ENCODE measurements at regions not wholly inside any gene's neighbourhood (a gene's known extent, or its start where the extent isn't known, plus 50 kb on each side); places are given as distances from the start of the nearest gene placed in this dataset.

DNA sequence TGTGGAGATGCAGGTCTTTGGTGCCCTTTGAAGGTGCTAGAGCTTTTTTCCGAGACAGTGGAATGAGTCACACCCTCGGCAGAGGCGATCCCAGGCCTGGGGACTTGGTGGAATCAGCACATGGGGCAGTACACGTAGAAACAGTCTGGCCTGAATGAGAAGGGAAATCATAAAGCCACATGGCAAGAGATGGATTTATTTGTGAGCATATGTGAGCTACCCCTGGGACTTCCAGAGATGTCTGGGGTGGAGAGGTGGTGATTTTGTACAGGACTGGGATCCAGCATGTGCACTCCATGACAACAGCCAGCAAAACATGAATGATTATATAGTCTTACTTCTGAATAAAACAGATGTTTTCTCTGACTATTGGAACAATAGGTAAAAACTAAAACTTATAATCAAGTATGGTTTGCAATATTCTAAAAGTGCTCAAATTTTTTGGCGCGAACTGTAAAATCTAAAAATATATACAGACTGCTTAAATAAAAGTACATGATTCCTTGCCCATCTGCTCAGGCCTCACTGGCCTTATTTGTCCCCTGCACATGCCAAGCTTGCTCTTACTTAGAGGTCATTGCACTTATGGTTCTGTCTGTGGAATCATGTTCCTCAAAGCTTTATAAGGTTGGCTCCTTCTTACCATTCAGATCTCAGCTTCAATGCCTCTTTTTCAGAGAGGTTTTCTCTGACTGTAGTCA is 54.7 kb upstream of the SMARCA2 start:
- DNase-seq (ENCODE audit: low spot score) = no peak

DNA sequence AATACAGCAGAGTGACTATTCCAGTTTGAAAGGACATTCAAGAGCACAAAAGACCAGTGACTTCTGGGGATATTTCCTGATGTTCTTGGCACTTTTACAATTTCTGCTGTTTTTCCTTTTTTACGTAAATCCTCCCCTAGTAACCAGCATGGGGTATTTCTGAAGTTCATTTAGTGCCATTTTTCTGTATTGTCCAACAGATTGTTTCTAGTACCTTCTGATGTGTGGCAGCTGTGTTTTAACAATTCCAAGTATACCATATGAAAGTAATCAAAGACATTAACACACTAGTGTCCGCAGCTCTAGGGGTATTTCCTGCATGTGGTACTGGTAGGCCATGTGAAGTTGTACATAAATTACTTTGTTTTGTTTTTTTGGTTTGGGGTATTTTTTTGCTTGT is 53.0 kb upstream of the SMARCA2 start:
- no peak for DNase-seq (ENCODE audit: low spot score)

DNA sequence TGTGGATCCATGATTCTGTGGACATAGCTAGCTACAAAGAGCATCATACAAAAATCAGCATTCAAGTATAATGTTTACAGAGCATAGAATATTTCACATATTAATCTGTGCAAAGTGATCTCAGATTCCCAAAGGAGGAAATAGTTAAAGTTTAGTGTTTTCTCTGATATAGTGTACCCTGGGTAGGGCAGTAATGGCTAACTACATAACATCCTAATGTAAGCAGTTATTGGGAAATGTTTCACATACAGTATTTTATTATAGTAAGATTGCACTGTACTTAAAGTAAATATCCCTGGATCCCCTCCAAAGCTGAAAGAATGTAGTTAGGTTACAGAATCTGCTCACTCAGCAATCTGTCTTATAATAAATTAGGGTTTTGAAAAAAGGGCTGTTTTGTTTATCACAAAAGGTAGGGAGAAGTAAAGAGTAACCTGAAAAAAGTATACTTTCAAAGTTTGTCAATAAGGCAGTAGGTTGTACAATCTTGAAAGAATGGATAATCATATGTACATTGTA is 52.5 kb upstream of the SMARCA2 start:
- no peak for DNase-seq (ENCODE audit: low spot score)

DNA sequence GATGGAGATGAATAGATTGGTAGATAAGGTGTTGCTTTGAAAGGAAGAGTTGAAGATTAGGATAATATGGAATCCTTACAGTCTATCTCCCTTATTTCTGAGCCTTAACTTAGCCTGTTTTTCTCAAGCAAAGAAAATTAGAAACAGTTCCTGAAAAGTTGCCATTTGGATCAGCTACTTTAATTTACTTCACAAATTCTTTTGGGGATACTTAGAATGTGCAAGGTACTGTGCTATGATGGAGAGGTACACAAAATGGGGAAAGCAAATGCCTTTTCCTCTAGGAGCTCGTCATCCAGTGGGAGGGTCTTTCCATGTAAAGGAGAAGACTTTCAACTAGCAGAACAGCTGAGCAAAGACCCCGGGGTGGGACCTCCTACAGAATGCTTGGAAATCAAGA is 51.1 kb upstream of the SMARCA2 start:
- DNase-seq (ENCODE audit: low spot score) = no peak
